HG03439 (cell line): ENCODE measurements at regions not wholly inside any gene's neighbourhood (a gene's known extent, or its start where the extent isn't known, plus 50 kb on each side); places are given as distances from the start of the nearest gene placed in this dataset.
A peak's percentile ranks its signal among the peaks of the same experiment; 100 is the strongest.

ENCODE experiments used
- ATAC-seq: cut with Tn5 transposase; IDR thresholded peaks from one replicate; pipeline ENCODE4 v1.9.1; 2021; ENCODE audit warnings: mild to moderate bottlenecking, moderate library complexity; ENCODE audit not compliant: unreplicated experiment

- no peak for ATAC-seq
These were observed 229.7 kb upstream of the FMN2 start for GRCh38 chr1:239861985-239862384.

GRCh38 chr1:239868058-239868832 is 223.4 kb upstream of the FMN2 start:
- no peak for ATAC-seq

GRCh38 chr1:239870194-239870593 is 221.5 kb upstream of the FMN2 start:
- no peak for ATAC-seq

GRCh38 chr1:239872626-239873025 is 219.1 kb upstream of the FMN2 start:
- no peak for ATAC-seq

- no peak for ATAC-seq
These were observed 216.9 kb upstream of the FMN2 start for GRCh38 chr1:239874831-239875230.

GRCh38 chr1:239879321-239880170 is 212.1 kb upstream of the FMN2 start:
- ATAC-seq, result no peak

- no peak for ATAC-seq
These were observed 208.7 kb upstream of the FMN2 start for GRCh38 chr1:239882967-239883366.

GRCh38 chr1:239884796-239885195 is 206.9 kb upstream of the FMN2 start:
- no peak for ATAC-seq

- ATAC-seq, result no peak
These were observed 205.4 kb upstream of the FMN2 start for GRCh38 chr1:239886266-239886665.

- ATAC-seq, result no peak
These were observed 203.0 kb upstream of the FMN2 start for GRCh38 chr1:239888639-239889038.

- ATAC-seq, result no peak
These were observed 199.9 kb upstream of the FMN2 start for GRCh38 chr1:239891621-239892358.

- ATAC-seq, result no peak
These were observed 199.1 kb upstream of the FMN2 start for GRCh38 chr1:239892602-239893001.

- ATAC-seq, result no peak
These were observed 198.5 kb upstream of the FMN2 start for GRCh38 chr1:239893127-239893731.

- ATAC-seq, result no peak
These were observed 195.1 kb upstream of the FMN2 start for GRCh38 chr1:239896569-239896968.

- no peak for ATAC-seq
These were observed 194.7 kb upstream of the FMN2 start for GRCh38 chr1:239896980-239897379.

GRCh38 chr1:239897458-239897857 is 194.2 kb upstream of the FMN2 start:
- ATAC-seq, result no peak

GRCh38 chr1:239898062-239898730 is 193.5 kb upstream of the FMN2 start:
- peak; percentile 94 for ATAC-seq

GRCh38 chr1:239899747-239900146 is 191.9 kb upstream of the FMN2 start:
- no peak for ATAC-seq

- no peak for ATAC-seq
These were observed 185.3 kb upstream of the FMN2 start for GRCh38 chr1:239906394-239906793.

- no peak for ATAC-seq
These were observed 181.8 kb upstream of the FMN2 start for GRCh38 chr1:239909898-239910297.
